Endothelial cell of umbilical vein (primary cell): ENCODE measurements at regions not wholly inside any gene's neighbourhood (a gene's known extent, or its start where the extent isn't known, plus 50 kb on each side); places are given as distances from the start of the nearest gene placed in this dataset.

Experiments used
- BruUV-seq: library from RNA; stranded (reverse); fragments of 400-500 nt; replicated peaks from 2 replicates; lab custom pipeline; 2021; lab: Mats Ljungman, UMichigan
- CTCF ChIA-PET: fragments of 300-600, 350-600 bp; sonication (Branson Sonifier 250); formaldehyde crosslinking; loops from one replicate; lab custom pipeline; 2021; ENCODE audit warnings: antibody characterized with exemption, inconsistent platforms; lab: Charles Lee
- POLR2A ChIA-PET: fragments of 300-600, 350-600 bp; sonication (Branson Sonifier 250); formaldehyde crosslinking; loops from one replicate; lab custom pipeline; 2021; ENCODE audit warnings: antibody characterized with exemption, inconsistent platforms; lab: Charles Lee
- DNase-seq: peaks from one replicate; pipeline ENCODE4 v3.0.0-alpha.2; 2011; ENCODE audit warnings: low read depth, low spot score
- FAIRE-seq: peaks from 2 replicates; lab custom pipeline; 2011; peaks lifted over from hg19 to GRCh38; lab: Jason Lieb, UNC
- H2AFZ ChIP-seq: 2 replicates; pipeline ENCODE4 v1.6.0; 2012; ENCODE audit warnings: low read depth, low read length, control low read depth, inconsistent platforms
- H3K27ac ChIP-seq: 2 replicates; pipeline ENCODE4 v1.5.1; 2011; ENCODE audit warnings: low read depth, mild to moderate bottlenecking, control low read depth, low read length, moderate library complexity; ENCODE audit not compliant: insufficient read depth
- H3K27me3 ChIP-seq, 2 experiments: 2 replicates each; pipeline versions ENCODE4 v1.6.0 to v1.6.1; 2011; ENCODE audit warnings: low read length in 2 of 2, mixed read lengths in 1 of 2; ENCODE audit not compliant: control insufficient read depth in 2 of 2, insufficient read depth in 2 of 2
- H3K36me3 ChIP-seq, 2 experiments: 2 replicates in 1 of 2; 3 replicates in 1 of 2; pipeline ENCODE4 v1.5.1; 2011; ENCODE audit warnings: low read length in 2 of 2, mild to moderate bottlenecking in 1 of 2, moderate library complexity in 1 of 2; ENCODE audit not compliant: control insufficient read depth in 2 of 2, insufficient read depth in 2 of 2; ENCODE audit errors: extremely low read depth in 1 of 2
- H3K4me1 ChIP-seq: 3 replicates; pipeline ENCODE4 v1.5.1; 2011; ENCODE audit warnings: mild to moderate bottlenecking, low read length; ENCODE audit not compliant: control insufficient read depth, insufficient read depth; ENCODE audit errors: extremely low read depth
- H3K4me2 ChIP-seq: 2 replicates; pipeline ENCODE4 v1.6.1; 2011; ENCODE audit warnings: low read length, control low read depth, mixed read lengths; ENCODE audit not compliant: insufficient read depth
- H3K4me3 ChIP-seq, 3 experiments: fragments of 200-600 bp in 1 of 3; sonication (generic), shearing (Covaris generic) in 1 of 3; replicated peaks in 1 of 3; 2 replicates each; pipeline ENCODE4 v1.5.1; 2011 to 2016; ENCODE audit warnings: control low read depth in 3 of 3, low read length in 3 of 3, mild to moderate bottlenecking in 2 of 3, inconsistent platforms in 1 of 3, low read depth in 1 of 3, moderate library complexity in 1 of 3; ENCODE audit not compliant: insufficient read depth in 1 of 3
- H3K79me2 ChIP-seq: 2 replicates; pipeline ENCODE4 v1.6.0; 2012; ENCODE audit warnings: low read length, inconsistent platforms; ENCODE audit not compliant: control insufficient read depth, insufficient read depth
- H3K9ac ChIP-seq: replicated peaks from 2 replicates; pipeline ENCODE3; 2011; ENCODE audit warnings: low read length, control low read depth; ENCODE audit not compliant: insufficient read depth; ENCODE audit errors: extremely low read depth
- H3K9me1 ChIP-seq: replicated peaks from 3 replicates; pipeline ENCODE4 v1.6.0; 2011; ENCODE audit warnings: mild to moderate bottlenecking, low read length; ENCODE audit not compliant: control insufficient read depth, insufficient read depth; ENCODE audit errors: extremely low read depth
- H3K9me3 ChIP-seq: replicated peaks from 2 replicates; pipeline ENCODE4 v1.5.1; 2012; ENCODE audit warnings: low read length, inconsistent platforms; ENCODE audit not compliant: control insufficient read depth, insufficient read depth
- H4K20me1 ChIP-seq: replicated peaks from 2 replicates; pipeline ENCODE3; 2011; ENCODE audit warnings: mild to moderate bottlenecking, low read length; ENCODE audit not compliant: control insufficient read depth, insufficient read depth; ENCODE audit errors: extremely low read depth
- CTCF ChIP-seq, 2 donors: IDR thresholded peaks; 1 replicate in 1 of 2; 2 replicates in 1 of 2; pipeline ENCODE4 v1.5.1; 2011; ENCODE audit warnings: low read length in 2 of 2, mild to moderate bottlenecking in 2 of 2, moderate library complexity in 2 of 2, control low read depth in 1 of 2, inconsistent platforms in 1 of 2, low read depth in 1 of 2; ENCODE audit not compliant: insufficient read depth in 1 of 2; ENCODE audit errors: extremely low read depth in 1 of 2
- EZH2 ChIP-seq: IDR thresholded peaks from 2 replicates; pipeline ENCODE4 v1.6.1; 2012; ENCODE audit warnings: borderline replicate concordance, low read depth, mild to moderate bottlenecking, moderate library complexity, low read length, inconsistent platforms; ENCODE audit not compliant: severe bottlenecking
- FOS ChIP-seq: IDR thresholded peaks from 2 replicates; pipeline ENCODE4 v1.6.1; 2011; ENCODE audit warnings: mild to moderate bottlenecking, low read length, moderate library complexity, borderline replicate concordance; ENCODE audit not compliant: insufficient read depth
- GATA2 ChIP-seq: IDR thresholded peaks from 2 replicates; pipeline ENCODE4 v1.7.0; 2011; ENCODE audit warnings: low read depth, mild to moderate bottlenecking, moderate library complexity, mixed read lengths, low read length; ENCODE audit not compliant: insufficient read length, insufficient read depth
- JUN ChIP-seq: IDR thresholded peaks from 2 replicates; pipeline ENCODE4 v1.6.1; 2011; ENCODE audit warnings: borderline replicate concordance, low read depth; ENCODE audit not compliant: insufficient read length, insufficient read depth
- MAX ChIP-seq: IDR thresholded peaks from 2 replicates; pipeline ENCODE4 v1.6.1; 2011; ENCODE audit not compliant: insufficient read depth, insufficient read length
- MYC ChIP-seq: IDR thresholded peaks from one replicate; pipeline ENCODE4 v1.6.1; 2011; ENCODE audit warnings: mild to moderate bottlenecking, low read depth, low read length
- POLR2A ChIP-seq: IDR thresholded peaks from 2 replicates; pipeline ENCODE4 v1.6.1; 2012; ENCODE audit warnings: low read depth, mild to moderate bottlenecking, control low read depth, low read length
- POLR2AphosphoS5 ChIP-seq: IDR thresholded peaks from 2 replicates; pipeline ENCODE4 v1.6.1; 2012; ENCODE audit warnings: low read depth, mild to moderate bottlenecking, control low read depth, low read length, moderate library complexity; ENCODE audit not compliant: insufficient read depth
- dilution Hi-C: fragments of 300-500 bp; cut with MboI; formaldehyde crosslinking; loops from one replicate; pipeline ENCODE4 v1.15.0; 2019; ENCODE audit warnings: low sequenced_read_pairs; ENCODE audit not compliant: extremely low pct_ligation_motif_present
- intact Hi-C: fragments of 100-400 bp; cut with micrococcal nuclease; formaldehyde crosslinking; loops from one replicate; pipeline ENCODE4 v1.10.0; 2022

DNA sequence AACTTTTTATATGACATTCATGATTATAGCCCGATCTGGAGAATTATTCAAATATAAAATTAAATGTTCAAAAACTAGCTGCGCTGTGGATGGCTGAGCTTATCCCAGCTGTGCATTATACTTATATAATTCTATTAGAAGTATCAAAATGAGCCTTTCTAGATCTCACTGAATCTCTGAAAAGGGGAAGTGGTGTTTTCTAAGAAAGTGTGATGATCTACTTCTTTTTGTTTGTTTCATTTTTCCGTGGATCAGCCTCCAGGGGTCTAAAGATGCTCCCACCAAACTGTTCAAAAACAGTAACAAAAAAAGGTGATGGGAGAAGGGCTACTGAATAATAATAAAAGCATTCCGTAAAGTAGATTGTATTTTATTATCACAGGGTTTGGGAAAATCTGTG lies 411.3 kb upstream of the PSMD7 start:
- H3K9me3 ChIP-seq = no peaks in the 10 kb centered on the region
- intact Hi-C loops (no loop called here), dilution Hi-C loops (no loop called here)
- H3K9me1 ChIP-seq = no peaks in the 10 kb centered on the region
- no peak overlapping the region for H2AFZ ChIP-seq
- H3K4me3 ChIP-seq = no peak overlapping the region
- TF ChIP-seq POLR2A (no peak), MYC (no peak), CTCF (IDR thresholded peaks at IDR 0.05; ENCODE audit: extremely low read depth in 1 of 2, insufficient read depth in 1 of 2, low read depth in 1 of 2, low read length in 2 of 2) (no peak), GATA2 (no peak)
- BruUV-seq = no TSS peak
- H4K20me1 ChIP-seq = no peaks in the 10 kb centered on the region
- no peak overlapping the region for H3K27ac ChIP-seq
- ChIA-PET CTCF (no interaction called here), POLR2A (no interaction called here)
- no peak overlapping the region for H3K9ac ChIP-seq
- H3K4me1 ChIP-seq = no peaks in the 10 kb centered on the region
- no peak for DNase-seq
- no peak for FAIRE-seq
- no peaks in the 10 kb centered on the region for H3K36me3 ChIP-seq
- no peaks in the 10 kb centered on the region for H3K79me2 ChIP-seq
- H3K4me2 ChIP-seq = no peak overlapping the region
- no peaks in the 10 kb centered on the region for H3K27me3 ChIP-seq

DNA sequence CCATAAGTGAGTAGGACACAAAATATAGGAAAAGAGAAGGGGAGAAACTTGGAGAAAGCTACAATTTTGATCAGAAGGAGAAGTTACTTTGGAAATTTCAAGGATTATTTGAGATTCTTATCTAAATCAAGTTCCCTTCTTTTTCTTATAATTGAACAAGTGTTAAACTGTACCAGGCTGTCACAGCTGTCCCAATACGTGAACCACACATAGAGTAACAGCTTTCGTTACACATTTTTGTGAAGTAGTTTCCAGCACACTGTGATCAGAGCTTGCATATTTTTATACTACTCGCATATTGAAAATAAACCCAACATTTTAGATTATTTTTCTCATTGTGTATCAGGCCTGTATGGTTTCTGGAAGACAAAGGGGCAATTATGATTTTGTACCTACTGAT lies 412.8 kb upstream of the PSMD7 start:
- Histone ChIP-seq H3K9me3 (no peaks in the 10 kb centered on the region), H2AFZ (no peak overlapping the region), H3K4me1 (no peaks in the 10 kb centered on the region), H4K20me1 (no peaks in the 10 kb centered on the region), H3K36me3 (no peaks in the 10 kb centered on the region), H3K4me2 (no peak overlapping the region), H3K27me3 (no peaks in the 10 kb centered on the region), H3K79me2 (no peaks in the 10 kb centered on the region), H3K9me1 (no peaks in the 10 kb centered on the region), H3K27ac (no peak overlapping the region), H3K9ac (no peak overlapping the region), H3K4me3 (no peak overlapping the region)
- TF ChIP-seq EZH2 (no peak), POLR2AphosphoS5 (no peak), CTCF (IDR thresholded peaks at IDR 0.05; ENCODE audit: extremely low read depth in 1 of 2, insufficient read depth in 1 of 2, low read depth in 1 of 2, low read length in 2 of 2) (no peak), MAX (no peak), GATA2 (no peak), POLR2A (no peak), MYC (no peak), JUN (no peak), FOS (no peak)
- BruUV-seq = no TSS peak
- DNase-seq (no peak), FAIRE-seq (no peak)
- dilution Hi-C loops = no loop called here
- POLR2A ChIA-PET = no interaction called here
- CTCF ChIA-PET = interaction anchor here (1.7 to 2.6 kb wide), 2 partner anchors 1051 to 1759 kb away, joined by 4 to 6 read pairs; no protein-coding TSS in a partner anchor
- intact Hi-C loops = no loop called here
